GM12892 (cell line): ENCODE measurements at regions not wholly inside any gene's neighbourhood (a gene's known extent, or its start where the extent isn't known, plus 50 kb on each side); places are given as distances from the start of the nearest gene placed in this dataset.

Source experiments
- POLR2A ChIP-seq: IDR thresholded peaks from 2 replicates; pipeline ENCODE4 v1.6.1; 2011; ENCODE audit warnings: low read depth, low read length, control low read depth
- POLR2AphosphoS5 ChIP-seq: IDR thresholded peaks from 2 replicates; pipeline ENCODE4 v1.6.1; 2011; ENCODE audit warnings: low read depth, low read length, control low read depth
- TAF1 ChIP-seq: IDR thresholded peaks from 2 replicates; pipeline ENCODE4 v1.6.1; 2011; ENCODE audit warnings: low read depth, mild to moderate bottlenecking, control low read depth, low read length, borderline replicate concordance

DNA sequence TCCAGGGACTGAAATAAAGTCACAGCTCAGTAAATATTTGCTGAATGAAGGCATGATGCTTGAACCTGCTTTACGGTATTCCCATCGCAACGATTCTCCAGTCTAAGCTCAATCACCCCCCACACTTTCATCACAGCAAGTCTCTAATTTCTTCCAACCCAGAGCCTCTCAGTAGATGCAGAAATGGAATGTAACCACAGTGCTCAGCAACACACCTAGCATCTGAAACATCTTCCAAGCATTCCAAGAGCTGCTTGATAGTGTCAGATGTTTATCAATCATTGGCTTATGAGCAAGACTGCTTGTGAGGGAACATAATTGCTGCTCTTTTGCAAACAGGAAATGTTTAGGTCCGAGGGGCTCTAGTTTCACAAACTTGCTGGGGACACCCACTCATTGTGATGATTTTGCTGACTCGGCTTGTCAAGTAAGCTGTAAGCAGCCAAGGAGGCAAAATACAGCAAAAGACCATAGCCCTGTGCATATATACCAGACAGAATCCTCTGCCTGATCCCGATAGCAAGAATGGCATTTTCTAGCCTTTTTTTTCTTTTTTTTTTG, 751.2 kb downstream of the NR2F2 start:
- TF ChIP-seq POLR2A: no peak
- TF ChIP-seq POLR2AphosphoS5: no peak
- no peak for TF ChIP-seq TAF1
